H1 (cell line): ENCODE measurements at regions not wholly inside any gene's neighbourhood (a gene's known extent, or its start where the extent isn't known, plus 50 kb on each side); places are given as distances from the start of the nearest gene placed in this dataset.

Experiments used
- CEBPB ChIP-seq: IDR thresholded peaks from 2 replicates; pipeline ENCODE4 v1.6.1; 2012; ENCODE audit warnings: low read depth, low read length
- CREB1 ChIP-seq: IDR thresholded peaks from 2 replicates; pipeline ENCODE4 v1.6.1; 2012; ENCODE audit warnings: inconsistent platforms
- EZH2 ChIP-seq: fragments of 200-600 bp; sonication (generic); IDR thresholded peaks from 2 replicates; pipeline ENCODE4 v1.7.1; 2012; ENCODE audit warnings: low read depth, mild to moderate bottlenecking, moderate library complexity, low read length, inconsistent platforms; ENCODE audit not compliant: severe bottlenecking
- GABPA ChIP-seq: IDR thresholded peaks from 2 replicates; pipeline ENCODE4 v1.6.1; 2011; ENCODE audit warnings: mild to moderate bottlenecking, low read length, moderate library complexity, borderline replicate concordance; ENCODE audit not compliant: insufficient read depth
- HDAC2 ChIP-seq, 2 experiments: fragments of 300-600 bp in 1 of 2; sonication (generic) in 1 of 2; IDR thresholded peaks; 2 replicates each; pipeline ENCODE4 v1.6.1; 2011 to 2012; ENCODE audit warnings: low read depth in 2 of 2, low read length in 2 of 2, mild to moderate bottlenecking in 2 of 2, moderate library complexity in 2 of 2, borderline replicate concordance in 1 of 2, inconsistent platforms in 1 of 2
- POLR2A ChIP-seq, 2 experiments: IDR thresholded peaks; 1 replicate in 1 of 2; 2 replicates in 1 of 2; pipeline ENCODE4 v1.6.1; 2011; ENCODE audit warnings: low read depth in 2 of 2, low read length in 2 of 2, mild to moderate bottlenecking in 2 of 2; ENCODE audit errors: control extremely low read depth in 1 of 2
- POLR2AphosphoS5 ChIP-seq: IDR thresholded peaks from 2 replicates; pipeline ENCODE4 v1.6.1; 2011; ENCODE audit warnings: low read depth, low read length
- SIN3A ChIP-seq, 2 experiments: IDR thresholded peaks in 1 of 2; conservative IDR thresholded peaks in 1 of 2; 2 replicates each; pipeline ENCODE4 v1.6.1; 2011 to 2012; ENCODE audit warnings: low read length in 2 of 2, improper control_type of control experiment in 1 of 2, low read depth in 1 of 2, mild to moderate bottlenecking in 1 of 2
- SUZ12 ChIP-seq: fragments of 200-600 bp; sonication (generic); IDR thresholded peaks from 2 replicates; pipeline ENCODE4 v1.6.1; 2012; ENCODE audit warnings: mild to moderate bottlenecking, inconsistent platforms, low read length, moderate library complexity, mixed read lengths
- TAF1 ChIP-seq: IDR thresholded peaks from 2 replicates; pipeline ENCODE4 v1.6.1; 2011; ENCODE audit warnings: mild to moderate bottlenecking, low read depth, low read length
- TBP ChIP-seq: IDR thresholded peaks from 2 replicates; pipeline ENCODE4 v1.6.1; 2011; ENCODE audit warnings: low read depth, low read length, improper control_type of control experiment
- TF ChIP-seq, protein P1 (sequence below), 3 experiments: IDR thresholded peaks; 1 replicate in 2 of 3; 2 replicates in 1 of 3; pipeline versions ENCODE4 v1.5.1 to v1.6.1; 2011; ENCODE audit warnings: low read length in 3 of 3, mild to moderate bottlenecking in 3 of 3, inconsistent platforms in 2 of 3, low read depth in 1 of 3, moderate library complexity in 1 of 3; ENCODE audit not compliant: insufficient read depth in 1 of 3; ENCODE audit errors: control extremely low read depth in 1 of 3
- TF ChIP-seq, protein P2 (sequence below): IDR thresholded peaks from 2 replicates; pipeline ENCODE4 v1.6.1; 2012; ENCODE audit warnings: inconsistent platforms
- TF ChIP-seq, protein P3 (sequence below): IDR thresholded peaks from 2 replicates; pipeline ENCODE4 v1.6.1; 2011; ENCODE audit warnings: low read length, improper control_type of control experiment

DNA sequence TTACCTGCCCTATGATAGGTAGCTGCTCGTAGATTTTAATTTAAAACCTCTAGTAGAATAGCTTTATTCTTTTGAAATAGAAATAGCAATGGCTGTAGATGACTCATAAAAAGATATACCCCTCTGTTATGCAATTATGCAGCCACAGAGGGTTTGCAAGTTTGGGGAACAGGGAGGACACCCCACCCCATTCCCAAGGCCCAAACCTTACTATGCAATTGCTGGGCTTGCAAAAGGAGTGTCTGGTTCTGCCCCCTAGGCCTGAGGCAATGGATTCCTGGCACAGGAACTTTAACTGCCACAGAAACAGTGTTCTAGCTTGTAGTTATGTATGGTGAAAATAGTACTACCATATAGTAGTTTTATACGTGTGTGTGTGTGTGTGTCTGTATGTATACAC is 403.3 kb downstream of the ADAMTS20 start:
- TF ChIP-seq POLR2AphosphoS5: no peak
- TF ChIP-seq, protein P1, sequence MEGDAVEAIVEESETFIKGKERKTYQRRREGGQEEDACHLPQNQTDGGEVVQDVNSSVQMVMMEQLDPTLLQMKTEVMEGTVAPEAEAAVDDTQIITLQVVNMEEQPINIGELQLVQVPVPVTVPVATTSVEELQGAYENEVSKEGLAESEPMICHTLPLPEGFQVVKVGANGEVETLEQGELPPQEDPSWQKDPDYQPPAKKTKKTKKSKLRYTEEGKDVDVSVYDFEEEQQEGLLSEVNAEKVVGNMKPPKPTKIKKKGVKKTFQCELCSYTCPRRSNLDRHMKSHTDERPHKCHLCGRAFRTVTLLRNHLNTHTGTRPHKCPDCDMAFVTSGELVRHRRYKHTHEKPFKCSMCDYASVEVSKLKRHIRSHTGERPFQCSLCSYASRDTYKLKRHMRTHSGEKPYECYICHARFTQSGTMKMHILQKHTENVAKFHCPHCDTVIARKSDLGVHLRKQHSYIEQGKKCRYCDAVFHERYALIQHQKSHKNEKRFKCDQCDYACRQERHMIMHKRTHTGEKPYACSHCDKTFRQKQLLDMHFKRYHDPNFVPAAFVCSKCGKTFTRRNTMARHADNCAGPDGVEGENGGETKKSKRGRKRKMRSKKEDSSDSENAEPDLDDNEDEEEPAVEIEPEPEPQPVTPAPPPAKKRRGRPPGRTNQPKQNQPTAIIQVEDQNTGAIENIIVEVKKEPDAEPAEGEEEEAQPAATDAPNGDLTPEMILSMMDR (IDR thresholded peaks at IDR 0.05; ENCODE audit: control extremely low read depth in 1 of 3, insufficient read depth in 1 of 3, low read depth in 1 of 3, low read length in 3 of 3): no peak
- TF ChIP-seq, protein P2, sequence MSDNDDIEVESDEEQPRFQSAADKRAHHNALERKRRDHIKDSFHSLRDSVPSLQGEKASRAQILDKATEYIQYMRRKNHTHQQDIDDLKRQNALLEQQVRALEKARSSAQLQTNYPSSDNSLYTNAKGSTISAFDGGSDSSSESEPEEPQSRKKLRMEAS: no peak
- no peak for TF ChIP-seq CEBPB
- no peak for TF ChIP-seq TBP
- TF ChIP-seq SIN3A (conservative IDR thresholded peaks at IDR 0.05 in 1 of 2, IDR thresholded peaks at IDR 0.05 in 1 of 2; ENCODE audit: low read depth in 1 of 2, low read length in 2 of 2): no peak
- TF ChIP-seq TAF1: no peak
- TF ChIP-seq POLR2A (IDR thresholded peaks at IDR 0.05; ENCODE audit: control extremely low read depth in 1 of 2, low read depth in 2 of 2, low read length in 2 of 2): no peak
- TF ChIP-seq, protein P3, sequence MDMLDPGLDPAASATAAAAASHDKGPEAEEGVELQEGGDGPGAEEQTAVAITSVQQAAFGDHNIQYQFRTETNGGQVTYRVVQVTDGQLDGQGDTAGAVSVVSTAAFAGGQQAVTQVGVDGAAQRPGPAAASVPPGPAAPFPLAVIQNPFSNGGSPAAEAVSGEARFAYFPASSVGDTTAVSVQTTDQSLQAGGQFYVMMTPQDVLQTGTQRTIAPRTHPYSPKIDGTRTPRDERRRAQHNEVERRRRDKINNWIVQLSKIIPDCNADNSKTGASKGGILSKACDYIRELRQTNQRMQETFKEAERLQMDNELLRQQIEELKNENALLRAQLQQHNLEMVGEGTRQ: no peak
- TF ChIP-seq EZH2: no peak
- no peak for TF ChIP-seq SUZ12
- TF ChIP-seq GABPA: no peak
- TF ChIP-seq CREB1: no peak
- TF ChIP-seq HDAC2 (IDR thresholded peaks at IDR 0.05; ENCODE audit: borderline replicate concordance in 1 of 2, low read depth in 2 of 2, low read length in 2 of 2): no peak
